DMS153 treated with DMSO at 0.1 percent for 48 hours (cell line): ENCODE measurements at regions not wholly inside any gene's neighbourhood (a gene's known extent, or its start where the extent isn't known, plus 50 kb on each side); places are given as distances from the start of the nearest gene placed in this dataset.

Source experiments
- DNase-seq: peaks from one replicate; lab custom pipeline; 2025; ENCODE audit not compliant: unreplicated experiment; lab: John Stamatoyannopoulos, UW

DNA sequence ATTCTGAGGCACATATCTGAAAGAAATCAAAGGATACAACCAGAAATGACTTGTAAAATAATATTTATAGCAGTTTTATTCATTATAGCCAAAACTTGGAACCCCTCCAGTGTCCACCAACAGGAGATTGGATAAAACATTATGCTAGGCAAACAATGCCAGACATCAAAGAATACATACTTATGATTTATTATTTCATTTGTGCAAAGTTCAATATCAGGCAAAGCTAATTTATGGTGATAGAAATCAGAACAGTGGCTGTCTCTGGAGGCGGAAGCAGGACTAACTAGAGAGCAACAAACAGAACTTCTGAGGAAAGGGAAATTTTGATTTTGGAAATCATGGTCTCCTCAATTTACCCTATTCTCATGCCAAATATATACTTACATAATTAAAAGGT, 193.1 kb downstream of the ICE1 start:
- DNase-seq: no peak

DNA sequence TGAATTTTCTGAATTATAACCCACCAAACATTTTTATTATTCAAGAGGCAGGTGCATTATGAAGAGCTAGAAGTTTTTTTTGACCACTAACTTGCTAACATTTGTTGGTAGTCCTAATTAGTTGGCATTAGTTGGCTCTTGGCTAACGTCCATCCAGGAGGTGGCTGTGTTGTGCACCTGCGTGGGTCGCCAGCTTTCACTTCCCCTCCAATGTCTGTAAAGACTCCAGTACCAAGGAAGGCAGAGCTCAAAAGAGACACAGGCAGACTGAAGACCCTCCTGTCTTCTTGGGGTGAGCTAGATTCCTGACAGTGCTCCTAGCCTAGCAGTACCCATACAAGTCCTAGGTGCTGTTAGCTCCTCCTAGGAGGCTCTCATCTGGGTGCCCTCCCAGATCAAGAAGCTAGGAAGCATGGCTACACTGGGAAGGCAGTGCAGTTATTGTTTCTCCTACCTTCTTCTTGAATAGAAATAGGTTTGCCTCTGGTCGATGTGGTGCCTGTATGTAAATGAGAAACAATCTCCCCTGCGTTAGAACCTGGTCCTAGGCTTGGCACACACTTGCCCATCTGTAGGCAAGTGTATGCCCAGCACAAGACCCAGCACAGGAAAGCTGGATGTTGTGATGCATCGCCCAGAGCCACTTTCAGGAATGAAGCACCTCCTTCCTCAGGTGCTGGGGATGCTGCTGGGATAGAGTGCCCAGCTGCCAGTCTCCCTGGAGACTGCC, 190.9 kb downstream of the ICE1 start:
- DNase-seq: no peak

DNA sequence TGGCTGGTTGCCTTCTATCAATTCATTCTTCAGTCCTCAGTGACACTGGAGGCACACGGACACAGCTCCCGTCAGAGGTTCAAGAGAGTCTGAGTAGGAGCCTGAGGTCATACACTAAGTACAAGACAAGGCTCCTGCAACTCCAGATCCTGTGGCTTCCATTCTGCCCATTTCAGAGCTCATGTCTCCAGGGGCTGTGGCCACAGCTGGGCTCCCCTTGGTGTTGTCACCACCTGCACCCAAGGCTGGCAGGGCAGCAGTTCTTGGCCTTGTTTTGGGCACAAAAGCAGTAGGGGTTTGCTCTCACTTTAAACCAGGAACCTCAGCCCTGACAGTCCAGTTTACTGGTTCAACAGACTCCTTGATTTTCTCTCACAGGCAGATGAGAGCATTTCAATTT, 189.6 kb downstream of the ICE1 start:
- no peak for DNase-seq

DNA sequence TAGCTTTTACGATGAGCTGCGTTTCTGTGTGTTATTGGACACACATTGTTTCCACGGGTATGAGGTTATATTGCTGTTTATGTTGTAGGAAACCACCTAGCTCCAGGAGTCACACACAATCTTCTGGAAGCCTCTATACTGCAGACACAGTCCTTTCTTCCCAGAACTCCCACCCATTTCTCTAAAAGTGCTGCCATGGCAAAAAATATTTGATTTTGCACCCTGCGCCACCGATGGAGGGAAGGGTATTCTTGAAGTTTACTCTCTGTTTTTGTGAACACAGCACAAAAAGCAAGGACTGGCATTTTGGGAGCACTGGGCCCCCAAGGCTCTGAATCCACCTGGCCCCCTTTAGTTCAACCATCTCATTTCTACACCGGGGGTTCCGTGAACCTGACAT, 187.5 kb downstream of the ICE1 start:
- no peak for DNase-seq

DNA sequence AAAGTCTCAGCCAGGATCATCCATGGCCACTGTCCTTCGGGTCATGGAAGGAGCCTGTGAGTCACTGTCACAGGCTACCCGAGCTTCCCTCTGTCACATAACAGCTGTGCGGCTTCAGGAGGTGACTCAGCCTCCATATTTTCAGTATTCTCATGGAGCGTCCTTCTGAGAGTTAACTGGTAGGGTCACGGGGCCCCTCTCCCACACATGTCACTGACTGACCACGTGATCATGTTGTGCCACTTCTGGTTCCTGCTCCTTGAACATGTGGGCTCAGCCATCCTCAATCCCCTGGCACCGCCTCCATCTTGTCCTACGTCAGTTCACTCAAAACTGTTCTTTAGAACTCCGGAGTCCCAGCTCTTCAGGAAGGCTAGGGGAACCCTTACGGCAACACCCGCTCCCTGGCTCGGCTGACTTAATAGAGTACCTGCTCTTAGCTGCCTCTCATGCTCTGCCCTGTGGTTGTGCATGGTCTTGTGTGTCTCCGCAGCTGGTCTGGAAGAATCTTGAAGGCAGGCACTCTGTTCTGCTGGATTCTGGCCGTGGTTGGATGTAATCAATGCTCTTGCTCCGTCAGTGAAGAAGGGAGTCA, 182.8 kb downstream of the ICE1 start:
- DNase-seq: no peak

DNA sequence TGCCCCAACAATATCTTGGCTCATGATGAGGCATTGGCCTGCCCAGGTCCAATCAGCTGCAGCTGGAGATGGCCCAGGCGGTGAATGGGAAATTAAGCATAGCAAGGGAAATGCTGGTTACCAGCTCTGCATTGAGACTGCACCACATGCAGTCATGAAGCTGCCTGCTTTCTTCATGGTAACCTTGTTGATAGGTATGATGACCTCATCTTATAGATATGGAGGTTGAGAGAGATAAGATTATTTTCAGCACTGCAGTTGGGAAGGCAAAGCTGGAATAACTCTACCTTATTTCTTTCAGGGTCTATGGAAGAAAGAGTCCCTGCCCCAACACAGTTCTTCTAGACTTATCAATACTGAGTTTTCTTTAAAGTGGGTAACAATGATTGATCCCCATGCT, 180.1 kb downstream of the ICE1 start:
- DNase-seq: no peak

DNA sequence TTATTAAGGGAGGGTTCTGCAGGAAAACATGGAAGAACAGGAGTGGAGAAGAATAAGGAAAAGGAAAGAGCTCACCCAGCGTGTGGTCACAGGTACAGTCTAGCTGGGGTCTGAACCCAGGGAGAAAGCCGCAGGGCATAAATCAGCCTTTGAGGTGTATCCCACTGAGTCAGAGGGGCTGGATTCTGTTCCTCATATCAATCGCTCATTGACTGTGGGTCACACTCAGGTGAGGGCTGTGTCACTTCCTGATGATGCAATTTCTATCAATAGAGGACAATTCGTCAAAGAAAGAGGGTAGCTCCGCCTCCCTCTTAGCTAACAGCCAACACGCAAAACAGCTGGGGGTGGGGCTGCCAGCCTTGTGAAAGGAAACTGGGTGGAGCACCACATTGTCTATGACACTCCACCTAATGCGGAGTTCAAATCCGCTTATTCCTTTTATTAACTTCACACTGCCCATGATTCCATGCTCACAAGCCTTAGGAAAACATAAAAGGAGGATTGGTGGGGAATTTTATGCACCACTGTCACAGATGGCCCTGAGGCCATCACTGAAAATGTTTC, 176.2 kb downstream of the ICE1 start:
- peak; percentile 28 for DNase-seq

DNA sequence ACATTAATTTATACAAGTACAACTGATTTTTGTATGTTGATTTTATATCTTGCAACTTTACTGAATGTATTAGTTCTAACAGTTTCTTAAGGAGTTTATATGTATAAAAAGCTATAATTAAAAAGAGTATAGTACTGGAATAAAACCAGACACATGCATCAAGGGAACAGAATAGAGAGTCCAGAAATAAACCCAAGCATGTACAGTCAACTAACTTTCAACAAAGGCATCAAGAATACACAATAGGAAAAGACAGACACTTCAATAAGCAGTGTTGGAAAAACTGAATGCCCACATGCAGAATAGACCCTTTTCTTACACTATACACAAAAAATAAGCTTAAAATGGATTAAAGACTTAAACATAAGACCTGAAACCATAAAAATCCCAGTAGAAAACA, 170.9 kb downstream of the ICE1 start:
- DNase-seq: no peak

DNA sequence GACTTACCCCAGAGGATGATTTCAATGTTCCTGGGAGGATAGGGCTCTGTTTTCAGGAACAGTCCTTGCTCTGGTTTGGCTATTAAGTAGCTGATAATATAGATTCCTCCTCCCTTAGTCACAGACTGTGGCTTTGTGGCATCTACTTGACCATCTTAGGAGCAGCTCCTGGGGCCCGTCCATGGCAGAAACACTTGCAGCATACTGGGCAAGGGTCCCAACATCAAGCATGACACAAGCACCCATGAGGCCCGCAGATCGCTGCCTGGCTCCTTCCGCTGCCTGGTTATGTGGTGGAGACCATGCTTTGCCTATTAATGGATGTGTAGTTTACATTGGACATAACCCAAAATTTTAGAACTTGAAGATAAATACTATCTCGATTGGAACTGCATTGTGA, 170.1 kb downstream of the ICE1 start:
- DNase-seq: no peak

DNA sequence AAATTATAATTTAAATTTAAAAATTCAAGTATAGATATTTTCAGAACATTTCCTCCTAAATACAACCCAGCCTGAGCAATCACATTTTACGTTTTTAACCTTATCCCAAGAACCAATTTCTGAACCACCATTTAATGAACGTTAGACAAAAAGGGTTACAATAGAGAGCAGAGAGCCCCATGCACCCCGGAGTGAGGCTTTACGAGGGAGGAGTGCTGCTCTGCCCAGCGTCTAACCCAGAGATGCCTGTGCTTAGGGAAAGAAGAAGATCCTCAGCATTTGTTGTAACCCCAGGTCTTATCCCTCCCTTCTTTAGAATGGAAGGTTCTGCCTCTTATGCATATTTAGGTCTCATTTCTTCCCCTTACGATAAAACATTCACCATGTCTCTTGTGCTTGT, 169.1 kb downstream of the ICE1 start:
- DNase-seq: no peak

DNA sequence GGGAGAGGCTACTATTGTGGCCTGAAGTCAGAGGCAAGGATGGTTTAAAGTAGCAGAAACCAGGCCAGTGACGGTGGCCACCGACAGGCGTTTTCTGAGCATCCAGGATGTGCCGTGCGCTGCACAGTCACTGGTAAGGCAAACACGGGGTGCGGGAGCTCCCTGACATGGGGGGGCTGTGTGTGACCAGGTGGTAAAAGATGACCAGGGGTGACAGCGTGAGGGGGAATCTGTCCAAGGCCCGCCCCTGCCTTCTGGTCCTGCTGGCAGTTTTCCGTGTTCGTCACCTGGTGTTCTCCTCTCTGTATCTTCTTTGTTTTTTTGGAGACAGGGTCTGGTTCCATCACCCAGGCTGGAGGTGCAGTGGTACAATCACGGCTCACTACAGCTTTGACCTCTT, 167.4 kb downstream of the ICE1 start:
- DNase-seq: no peak

DNA sequence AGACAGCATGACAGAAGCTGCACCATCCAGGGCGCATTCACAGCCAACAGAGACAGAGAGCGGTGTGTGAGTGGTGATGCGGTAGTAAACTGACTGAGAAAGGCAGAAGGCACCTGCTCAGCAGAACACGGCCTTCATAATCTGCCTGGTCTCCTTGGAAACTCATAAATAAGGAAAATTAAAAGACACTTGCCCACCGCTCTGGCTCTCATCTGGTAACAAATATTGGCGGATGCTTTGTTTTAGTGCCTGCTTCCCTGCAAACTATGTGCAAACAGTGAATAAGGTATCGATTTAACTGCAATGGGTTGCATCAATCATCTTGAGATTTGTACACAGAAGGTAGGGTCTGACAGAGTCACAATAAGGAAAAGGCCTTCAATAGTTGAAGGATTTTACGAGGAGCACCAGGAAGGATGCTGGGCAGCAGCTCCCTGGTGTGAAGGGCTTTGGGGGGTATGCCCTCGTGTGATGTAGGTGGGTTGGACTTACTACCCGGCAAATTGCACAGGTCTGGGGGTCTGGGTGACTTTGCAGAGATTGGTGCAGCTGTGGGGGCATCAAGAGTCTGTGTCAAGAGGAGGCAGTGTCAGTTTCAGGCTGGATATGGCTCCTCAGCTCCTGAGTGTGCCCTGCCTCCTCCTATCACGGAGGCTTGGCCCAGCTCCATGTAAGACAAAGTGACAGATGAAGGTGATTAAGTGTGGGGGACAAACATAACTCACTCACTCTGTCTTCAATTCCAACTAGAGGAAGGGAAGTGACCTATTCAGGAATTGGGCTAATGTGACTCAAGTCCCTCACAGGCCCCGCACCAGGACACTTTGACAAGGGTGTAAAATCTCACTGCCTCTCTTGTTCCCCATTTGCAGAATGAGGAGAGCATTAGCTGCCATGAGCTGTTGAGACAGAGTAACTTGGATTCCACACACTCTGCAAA, 166.7 kb downstream of the ICE1 start:
- no peak for DNase-seq

DNA sequence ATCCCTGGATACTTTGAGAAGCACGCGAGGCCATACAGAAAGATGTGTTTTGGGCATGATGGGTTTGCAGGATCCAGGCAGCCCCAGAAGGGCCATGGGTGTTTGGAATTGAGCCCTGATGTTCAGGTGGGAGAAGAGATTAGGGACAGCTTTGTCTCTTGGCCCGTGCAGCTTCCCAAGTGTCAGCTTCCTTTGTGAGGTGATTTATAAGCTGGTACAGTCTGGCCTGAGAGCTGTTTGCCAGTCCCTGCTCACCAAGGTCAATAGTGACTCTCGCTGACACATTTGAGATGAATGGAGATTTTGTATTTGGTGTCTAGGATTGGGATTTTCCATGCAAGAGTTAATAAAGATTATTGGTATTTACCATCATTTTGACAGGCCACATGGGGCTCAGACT, 165.9 kb downstream of the ICE1 start:
- DNase-seq: peak; percentile 19

DNA sequence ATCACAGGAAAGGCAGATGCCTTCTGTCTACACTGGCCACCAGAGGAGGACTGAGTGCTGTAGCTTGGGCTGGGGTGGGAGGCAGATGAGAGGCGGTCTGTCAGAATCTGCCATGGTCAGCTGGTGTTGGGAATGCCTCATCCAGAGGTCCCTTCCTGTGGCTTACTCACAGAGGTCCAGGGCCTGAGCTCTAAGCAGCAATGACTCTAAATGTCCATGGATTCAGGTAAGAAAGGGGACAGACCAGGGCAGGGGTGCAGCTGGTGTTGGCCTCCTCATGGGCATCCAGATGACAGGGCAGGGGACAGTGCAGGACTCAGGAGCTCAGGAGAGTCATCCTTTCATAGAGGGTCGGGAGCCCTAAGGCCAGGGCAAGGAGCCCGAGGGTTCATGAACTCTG, 165.0 kb downstream of the ICE1 start:
- no peak for DNase-seq

DNA sequence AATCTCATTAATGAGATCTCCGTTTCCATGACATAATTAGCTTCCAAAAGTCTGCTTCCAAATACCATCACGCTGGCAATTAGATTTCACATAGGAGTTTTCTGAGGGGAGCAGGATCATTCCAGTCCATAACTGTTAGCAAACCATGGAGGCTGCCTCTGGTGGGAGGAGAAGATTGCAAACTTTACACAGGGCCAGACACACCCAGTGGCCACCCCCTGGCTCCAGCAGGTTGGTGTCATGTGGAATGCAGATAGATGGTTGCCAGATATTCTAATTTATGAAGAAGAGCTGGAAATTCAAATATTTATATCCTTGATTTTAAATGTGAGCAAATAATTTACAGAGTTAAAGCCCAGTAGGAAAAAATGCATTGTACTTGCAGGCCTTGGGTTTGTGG, 164.2 kb downstream of the ICE1 start:
- no peak for DNase-seq

DNA sequence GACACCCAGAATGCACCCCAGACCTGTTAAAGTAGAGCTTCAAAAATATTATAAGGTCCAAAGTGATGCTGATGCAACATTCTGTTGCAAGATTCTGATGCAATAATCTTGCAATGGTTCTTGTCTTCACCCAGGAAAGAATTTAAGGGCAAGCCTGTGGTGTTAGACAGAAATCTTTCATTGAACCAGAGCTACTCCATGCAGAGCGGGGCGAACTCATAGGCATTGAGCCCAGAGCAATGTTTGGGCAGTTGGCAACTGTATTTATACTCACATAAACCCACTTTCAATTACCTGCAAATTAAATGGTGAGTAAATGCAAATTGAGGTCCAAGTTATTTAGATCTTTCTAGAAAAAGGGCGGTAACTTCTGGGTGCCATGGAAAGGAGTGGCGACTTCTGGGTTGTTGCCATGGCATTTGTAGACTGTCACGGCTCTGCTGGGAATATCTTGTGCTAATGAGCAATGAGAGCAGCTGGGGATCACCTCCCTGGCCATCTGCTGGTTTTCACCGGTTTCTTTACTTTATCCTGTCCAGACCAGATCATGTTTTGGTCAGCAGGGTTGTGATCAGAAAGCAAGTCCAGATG, 163.4 kb downstream of the ICE1 start:
- DNase-seq: no peak

DNA sequence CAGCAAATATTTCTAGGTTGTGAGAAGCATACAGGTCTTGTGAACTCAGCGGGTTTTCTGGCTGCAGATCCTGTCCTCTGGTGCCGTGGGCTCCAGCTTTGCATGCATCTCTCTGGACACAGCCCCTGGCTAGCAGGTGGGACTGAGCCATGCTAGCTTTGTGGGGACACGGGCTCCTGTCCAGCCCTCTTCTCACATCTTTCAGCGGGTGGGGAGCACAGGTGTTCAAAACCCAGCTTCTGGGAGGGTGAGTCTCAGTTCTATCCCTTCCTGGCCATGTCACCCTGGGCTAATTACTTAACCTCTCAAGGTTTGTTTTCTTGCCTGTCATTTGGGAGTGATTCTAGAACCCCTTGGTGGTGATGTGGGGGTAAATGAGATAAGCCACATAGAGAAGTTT, 162.3 kb downstream of the ICE1 start:
- no peak for DNase-seq

DNA sequence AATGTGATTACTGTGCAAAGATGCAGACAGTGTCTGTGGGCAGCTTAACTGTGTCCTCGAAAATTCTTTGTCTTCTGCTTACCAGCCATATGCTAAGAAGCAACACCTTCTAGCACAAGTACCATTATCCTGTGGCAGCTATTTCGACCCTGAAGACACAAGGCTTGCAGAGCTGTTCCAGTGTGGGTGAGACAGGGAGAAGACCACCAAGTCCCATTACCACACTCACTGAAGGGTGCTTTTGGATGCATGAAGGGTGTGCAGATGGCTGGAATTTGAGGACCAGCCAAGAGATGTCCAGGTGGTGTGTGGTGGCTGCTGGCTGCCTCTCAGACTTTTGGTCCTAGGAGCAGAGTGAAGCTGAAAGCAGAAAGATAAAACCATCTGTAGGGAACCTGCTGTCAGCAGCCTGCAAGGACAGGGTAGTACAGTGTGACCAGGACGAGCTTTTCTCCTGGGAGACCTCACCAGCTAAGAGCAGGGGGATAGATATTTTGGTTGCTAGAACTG, 161.8 kb downstream of the ICE1 start:
- DNase-seq: no peak

DNA sequence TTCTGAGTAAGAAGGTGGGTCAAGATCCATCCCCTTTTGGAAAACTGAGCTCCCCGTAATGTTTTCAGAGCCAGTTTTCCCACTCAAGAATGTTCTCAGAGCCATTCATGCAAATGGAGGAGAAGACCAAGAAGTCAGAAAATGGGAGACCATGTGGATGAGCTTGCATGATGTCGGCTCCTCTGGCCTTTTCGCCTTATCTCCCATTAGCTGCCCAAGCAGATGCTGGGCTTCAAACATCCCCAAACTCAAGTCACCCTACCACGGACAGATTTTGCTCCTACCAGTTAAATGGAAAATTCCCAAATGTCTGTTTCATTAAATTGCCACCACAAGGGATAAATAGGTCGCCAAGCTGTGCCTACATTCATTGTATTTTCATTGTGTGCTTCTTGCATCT, 161.4 kb downstream of the ICE1 start:
- DNase-seq: no peak

DNA sequence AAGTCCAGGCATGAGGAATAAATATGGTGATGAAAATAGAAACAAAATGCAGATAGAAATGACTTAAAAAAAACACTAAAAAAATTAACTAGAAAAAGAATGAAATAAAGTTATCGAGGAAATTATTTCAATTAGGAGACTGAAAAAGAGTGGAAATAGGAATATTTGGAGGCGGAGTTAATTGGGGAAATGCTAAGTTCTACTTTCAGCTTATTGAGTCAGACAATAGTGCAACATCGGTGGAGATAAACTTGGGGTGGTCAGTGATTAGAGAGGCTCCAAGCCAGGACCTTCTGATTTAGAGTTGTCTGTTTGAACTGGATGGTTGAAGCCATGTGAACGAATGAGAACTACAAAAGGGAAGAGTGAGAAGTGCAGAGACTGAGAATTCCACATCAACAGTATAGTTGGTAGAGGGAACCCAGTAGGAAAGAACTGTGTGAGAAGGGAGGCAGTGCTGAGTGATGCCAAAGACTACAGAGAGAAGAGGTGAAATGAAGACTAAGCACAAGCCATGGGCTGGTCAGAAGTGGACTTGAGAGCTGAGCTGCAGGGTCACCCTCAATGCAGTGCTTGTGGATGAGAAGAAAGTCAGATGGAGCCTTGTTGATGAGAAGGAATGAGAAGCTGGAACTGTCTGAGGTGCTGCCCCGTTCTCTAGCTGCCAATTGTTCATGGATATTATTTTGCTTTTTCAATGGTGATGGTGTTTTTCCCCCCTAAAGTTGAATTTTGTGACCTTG, 160.7 kb downstream of the ICE1 start:
- DNase-seq: no peak
